ENCODE measurements at regions not wholly inside any gene's neighbourhood (a gene's known extent, or its start where the extent isn't known, plus 50 kb on each side); places are given as distances from the start of the nearest gene placed in this dataset.
A peak's percentile ranks its signal among the peaks of the same experiment; 100 is the strongest.

DNA sequence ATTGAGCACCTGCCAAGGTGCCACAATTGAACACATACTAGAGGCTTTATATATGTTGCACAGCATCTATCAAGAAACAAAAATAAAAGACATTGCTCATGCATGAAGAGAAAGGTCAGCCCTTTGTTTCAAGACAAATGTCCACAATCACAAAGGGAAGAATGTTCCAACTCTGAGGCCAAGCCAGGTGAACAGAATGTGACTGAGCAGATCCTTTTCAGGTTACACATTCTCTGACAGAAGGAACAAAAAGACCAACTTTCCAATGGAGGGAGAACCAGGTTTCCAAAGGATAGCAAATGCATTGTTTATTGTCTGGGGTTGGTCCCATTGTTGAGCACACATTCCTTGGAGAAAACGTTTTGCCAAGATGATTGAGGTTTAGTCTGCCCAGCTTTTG lies 50.2 kb upstream of the FAM174B start:
- Histone ChIP-seq H3K4me3 (ENCODE audit: low read length) (no peak overlapping the region), H3K9me3 (ENCODE audit: control insufficient read depth, low read length) (no peaks in the 10 kb centered on the region), H3K9ac (ENCODE audit: low read length) (no peak overlapping the region), H3K36me3 (ENCODE audit: control insufficient read depth, insufficient read depth, low read length, severe bottlenecking) (no peaks in the 10 kb centered on the region), H3K4me1 (ENCODE audit: control insufficient read depth, insufficient read depth, low read length) (no peaks in the 10 kb centered on the region), H3K27me3 (replicated peaks; ENCODE audit: control insufficient read depth, insufficient read depth, low read length) (no peaks in the 10 kb centered on the region)
- DNase-seq (ENCODE audit: low read depth) = no peak

DNA sequence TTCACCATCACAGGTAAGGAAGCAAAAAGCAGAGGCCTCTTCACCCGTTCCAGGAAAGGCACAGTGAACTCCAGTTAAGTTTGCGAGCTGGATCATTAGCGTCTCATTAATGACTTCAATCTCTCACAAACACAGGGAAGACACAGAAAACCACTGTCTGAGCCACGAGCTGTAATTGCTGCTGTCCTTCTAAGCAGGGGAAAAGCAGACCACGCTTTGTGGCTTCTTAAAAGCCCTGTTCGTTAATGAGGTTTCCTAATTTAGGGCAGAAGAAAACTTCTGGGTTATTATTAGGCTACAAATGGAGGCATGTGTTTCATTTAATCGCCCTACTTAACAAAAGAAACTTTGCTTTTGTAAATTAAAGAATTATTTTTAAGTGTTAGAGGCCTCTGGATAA lies 50.6 kb upstream of the FAM174B start:
- Histone ChIP-seq H3K9ac (ENCODE audit: low read length) (no peak overlapping the region), H3K4me3 (ENCODE audit: low read length) (no peak overlapping the region), H3K27me3 (replicated peaks; ENCODE audit: control insufficient read depth, insufficient read depth, low read length) (no peaks in the 10 kb centered on the region), H3K9me3 (ENCODE audit: control insufficient read depth, low read length) (no peaks in the 10 kb centered on the region), H3K4me1 (ENCODE audit: control insufficient read depth, insufficient read depth, low read length) (no peaks in the 10 kb centered on the region), H3K36me3 (ENCODE audit: control insufficient read depth, insufficient read depth, low read length, severe bottlenecking) (no peaks in the 10 kb centered on the region)
- no peak for DNase-seq (ENCODE audit: low read depth)

- H3K36me3 ChIP-seq (ENCODE audit: control insufficient read depth, insufficient read depth, low read length, severe bottlenecking) = no peaks in the 10 kb centered on the region
- no peak for DNase-seq (ENCODE audit: low read depth)
- no peaks in the 10 kb centered on the region for H3K27me3 ChIP-seq (replicated peaks; ENCODE audit: control insufficient read depth, insufficient read depth, low read length)
- no peak overlapping the region for H3K9ac ChIP-seq (ENCODE audit: low read length)
- H3K4me1 ChIP-seq (ENCODE audit: control insufficient read depth, insufficient read depth, low read length) = no peaks in the 10 kb centered on the region
- H3K4me3 ChIP-seq (ENCODE audit: low read length) = no peak overlapping the region
- H3K9me3 ChIP-seq (ENCODE audit: control insufficient read depth, low read length) = no peaks in the 10 kb centered on the region
Observed at GRCh38 chr15:92707880-92708551, 52.4 kb upstream of the FAM174B start.

GRCh38 chr15:92708635-92709034 lies 53.1 kb upstream of the FAM174B start:
- Histone ChIP-seq H3K9me3 (ENCODE audit: control insufficient read depth, low read length) (no peaks in the 10 kb centered on the region), H3K9ac (ENCODE audit: low read length) (no peak overlapping the region), H3K36me3 (ENCODE audit: control insufficient read depth, insufficient read depth, low read length, severe bottlenecking) (no peaks in the 10 kb centered on the region), H3K4me3 (ENCODE audit: low read length) (no peak overlapping the region), H3K4me1 (ENCODE audit: control insufficient read depth, insufficient read depth, low read length) (no peaks in the 10 kb centered on the region), H3K27me3 (replicated peaks; ENCODE audit: control insufficient read depth, insufficient read depth, low read length) (no peaks in the 10 kb centered on the region)
- no peak for DNase-seq (ENCODE audit: low read depth)

DNA sequence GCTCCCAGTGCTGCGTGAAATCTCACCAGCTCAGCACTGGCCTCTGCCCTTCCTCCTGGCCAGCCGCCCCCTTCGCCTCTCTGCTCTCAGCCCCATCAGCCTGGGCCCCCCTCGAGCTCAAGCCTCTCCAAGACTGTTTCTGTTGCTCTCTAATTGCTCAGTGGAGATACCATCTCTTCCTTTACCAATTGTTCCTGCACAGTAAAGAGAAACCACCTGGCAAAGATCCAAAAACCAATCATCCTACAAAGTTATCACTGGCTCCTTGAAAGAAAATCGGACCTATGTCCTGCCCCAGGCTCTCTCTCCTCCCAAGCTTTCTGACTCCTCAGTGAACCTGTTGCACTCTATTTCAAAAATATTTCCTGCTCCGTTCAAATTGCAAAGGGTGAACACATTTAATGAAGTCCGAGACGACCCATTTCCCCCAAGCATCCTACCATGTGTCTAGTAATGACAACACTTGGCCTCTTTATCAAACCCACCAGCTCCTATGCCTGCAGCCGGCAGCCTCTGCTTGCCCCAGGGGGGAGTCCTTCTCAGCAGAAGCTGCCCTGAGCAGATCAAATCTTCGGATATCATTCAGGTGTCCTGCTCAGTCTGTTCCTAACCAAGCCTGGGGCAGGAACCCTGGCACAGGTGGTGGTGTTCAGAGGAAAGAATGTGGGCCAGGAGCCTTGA lies 53.7 kb upstream of the FAM174B start:
- DNase-seq (ENCODE audit: low read depth) = no peak
- H3K9ac ChIP-seq (ENCODE audit: low read length) = no peak overlapping the region

DNA sequence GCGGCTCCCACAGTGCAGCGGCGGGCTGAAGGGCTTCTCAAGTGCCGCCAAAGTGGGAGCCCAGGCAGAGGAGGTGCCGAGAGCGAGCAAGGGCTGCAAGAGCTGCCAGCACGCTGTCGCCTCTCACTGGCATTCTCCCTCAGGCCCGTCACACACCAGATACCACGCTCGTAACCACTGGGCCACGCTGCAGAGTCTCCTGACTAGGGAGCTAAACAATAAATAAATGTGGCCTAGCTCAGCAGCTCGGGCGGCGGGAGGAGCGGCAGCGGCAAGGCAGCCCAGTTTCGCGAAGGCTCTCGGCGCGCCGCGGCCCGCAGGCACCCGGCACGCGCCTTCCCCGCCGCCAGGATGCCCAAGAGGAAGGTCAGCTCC lies 55.9 kb upstream of the FAM174B start:
- Histone ChIP-seq H3K4me3 (ENCODE audit: low read length) (no peak overlapping the region), H3K9ac (ENCODE audit: low read length) (no peak overlapping the region), H3K9me3 (ENCODE audit: control insufficient read depth, low read length) (no peaks in the 10 kb centered on the region), H3K27me3 (replicated peaks; ENCODE audit: control insufficient read depth, insufficient read depth, low read length) (no peaks in the 10 kb centered on the region), H3K4me1 (ENCODE audit: control insufficient read depth, insufficient read depth, low read length) (no peaks in the 10 kb centered on the region), H3K36me3 (ENCODE audit: control insufficient read depth, insufficient read depth, low read length, severe bottlenecking) (no peaks in the 10 kb centered on the region)
- DNase-seq (ENCODE audit: low read depth) = no peak

More for the DNA sequence above, 53.7 kb upstream of the FAM174B start:
- H3K4me1 ChIP-seq (ENCODE audit: control insufficient read depth, insufficient read depth, low read length) = no peaks in the 10 kb centered on the region
- H3K27me3 ChIP-seq (replicated peaks; ENCODE audit: control insufficient read depth, insufficient read depth, low read length) = no peaks in the 10 kb centered on the region
- no peaks in the 10 kb centered on the region for H3K36me3 ChIP-seq (ENCODE audit: control insufficient read depth, insufficient read depth, low read length, severe bottlenecking)
- no peaks in the 10 kb centered on the region for H3K9me3 ChIP-seq (ENCODE audit: control insufficient read depth, low read length)
- no peak overlapping the region for H3K4me3 ChIP-seq (ENCODE audit: low read length)

DNA sequence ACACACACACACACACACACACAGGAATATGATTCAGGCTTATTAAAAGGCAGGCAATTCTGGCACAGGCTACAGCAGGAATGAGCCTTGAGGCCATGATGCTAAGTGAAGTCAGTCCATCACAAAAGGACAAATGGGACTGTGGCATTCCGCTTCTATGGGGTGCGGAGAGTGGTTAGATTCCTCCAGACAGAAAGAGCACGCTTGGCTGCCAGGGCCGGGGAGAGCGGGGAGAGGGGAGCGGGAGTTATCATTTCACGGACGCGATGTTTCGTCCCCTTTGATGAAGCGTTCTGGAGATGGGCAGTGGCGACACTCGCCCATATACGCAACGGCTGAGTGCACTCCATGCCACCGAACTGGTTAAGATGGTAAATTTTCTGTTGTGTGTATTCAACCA lies 58.5 kb upstream of the FAM174B start:
- peaks cover 6% of the 10 kb centered on the region for H3K4me1 ChIP-seq (ENCODE audit: control insufficient read depth, insufficient read depth, low read length)
- H3K4me3 ChIP-seq (ENCODE audit: low read length) = peak overlapping the region; percentile 80
- H3K9me3 ChIP-seq (ENCODE audit: control insufficient read depth, low read length) = peaks cover 10% of the 10 kb centered on the region
- peak; percentile 66 for DNase-seq (ENCODE audit: low read depth)
- H3K36me3 ChIP-seq (ENCODE audit: control insufficient read depth, insufficient read depth, low read length, severe bottlenecking) = no peaks in the 10 kb centered on the region
- H3K9ac ChIP-seq (ENCODE audit: low read length) = peak overlapping the region; percentile 75
- H3K27me3 ChIP-seq (replicated peaks; ENCODE audit: control insufficient read depth, insufficient read depth, low read length) = no peaks in the 10 kb centered on the region

DNA sequence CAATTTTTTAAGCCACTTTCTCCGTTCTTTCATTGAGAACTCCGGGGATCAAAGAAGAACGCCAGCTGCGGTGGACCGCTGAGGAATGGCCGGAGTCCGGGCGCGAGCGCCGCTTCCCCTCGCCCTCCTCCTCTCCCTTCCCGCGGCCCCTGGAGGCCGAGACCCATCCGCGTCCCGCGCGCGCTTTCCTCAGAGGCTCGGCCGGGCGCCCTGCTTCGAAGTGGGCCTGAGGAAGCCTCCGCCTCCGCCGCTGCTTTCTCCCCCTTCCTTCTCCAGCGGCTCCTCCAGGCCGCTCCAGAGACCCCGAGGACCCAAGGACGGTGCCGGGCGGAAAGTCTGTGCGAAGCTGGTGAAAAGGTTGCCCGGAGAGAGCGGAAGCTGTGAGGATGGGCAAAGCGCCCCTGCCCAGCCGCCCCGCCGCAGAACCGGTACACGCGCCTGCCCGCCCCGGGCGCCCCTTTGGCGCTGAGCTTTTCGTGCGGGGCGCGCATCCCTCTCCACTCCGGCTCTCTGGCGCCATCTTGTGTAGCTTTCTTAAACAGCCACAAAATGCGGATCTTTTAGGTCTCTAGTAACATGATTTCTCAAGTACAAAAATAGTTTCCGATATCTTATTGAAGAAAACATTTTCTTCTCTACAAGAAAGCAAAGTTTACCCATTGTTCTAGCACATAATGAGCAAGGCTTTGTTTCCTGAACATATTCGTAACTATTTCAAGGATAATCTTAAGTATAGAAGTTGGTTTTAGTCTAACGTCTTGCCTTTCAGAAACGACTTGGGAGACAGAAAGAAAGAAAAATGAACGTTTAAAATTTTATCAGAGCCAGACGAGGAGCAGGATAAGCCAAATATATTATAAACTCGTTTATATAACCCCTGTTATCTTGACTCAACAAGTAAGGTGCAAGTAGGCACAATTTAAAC lies 59.2 kb upstream of the FAM174B start:
- peaks cover 10% of the 10 kb centered on the region for H3K9me3 ChIP-seq (ENCODE audit: control insufficient read depth, low read length)

DNA sequence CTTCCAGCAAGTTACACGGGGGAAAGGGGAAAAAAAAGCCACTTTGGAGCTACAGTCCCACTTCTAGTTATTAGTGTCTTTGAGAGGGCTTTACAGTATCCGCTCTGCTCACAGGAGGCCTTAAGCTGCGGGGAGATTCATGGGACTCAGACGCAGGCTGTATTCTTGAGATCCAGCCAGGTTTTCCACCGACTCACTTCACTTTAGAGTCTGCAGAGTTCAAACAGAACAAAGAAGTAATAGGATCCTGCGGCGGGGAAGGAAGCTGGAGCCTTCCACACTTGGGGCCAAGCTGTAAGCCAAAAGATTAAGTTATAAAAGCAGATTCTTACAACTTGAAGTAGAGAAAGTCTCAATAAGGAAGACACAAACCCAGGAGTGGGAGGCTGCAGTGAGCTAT lies 60.2 kb upstream of the FAM174B start:
- peak; percentile 68 for DNase-seq (ENCODE audit: low read depth)
- Histone ChIP-seq H3K4me3 (ENCODE audit: low read length) (no peak overlapping the region), H3K4me1 (ENCODE audit: control insufficient read depth, insufficient read depth, low read length) (peaks cover 11% of the 10 kb centered on the region), H3K36me3 (ENCODE audit: control insufficient read depth, insufficient read depth, low read length, severe bottlenecking) (no peaks in the 10 kb centered on the region), H3K9me3 (ENCODE audit: control insufficient read depth, low read length) (peaks cover 10% of the 10 kb centered on the region), H3K27me3 (replicated peaks; ENCODE audit: control insufficient read depth, insufficient read depth, low read length) (no peaks in the 10 kb centered on the region), H3K9ac (ENCODE audit: low read length) (no peak overlapping the region)

More for the DNA sequence above, 59.2 kb upstream of the FAM174B start:
- peak overlapping the region; percentile 80 for H3K4me3 ChIP-seq (ENCODE audit: low read length)
- H3K9ac ChIP-seq (ENCODE audit: low read length) = peak overlapping the region; percentile 75
- DNase-seq (ENCODE audit: low read depth) = peak; percentile 96
- H3K36me3 ChIP-seq (ENCODE audit: control insufficient read depth, insufficient read depth, low read length, severe bottlenecking) = no peaks in the 10 kb centered on the region
- no peaks in the 10 kb centered on the region for H3K27me3 ChIP-seq (replicated peaks; ENCODE audit: control insufficient read depth, insufficient read depth, low read length)
- peaks cover 11% of the 10 kb centered on the region for H3K4me1 ChIP-seq (ENCODE audit: control insufficient read depth, insufficient read depth, low read length)

GRCh38 chr15:92719021-92719420 lies 63.4 kb upstream of the FAM174B start:
- Histone ChIP-seq H3K27me3 (replicated peaks; ENCODE audit: control insufficient read depth, insufficient read depth, low read length) (no peaks in the 10 kb centered on the region), H3K36me3 (ENCODE audit: control insufficient read depth, insufficient read depth, low read length, severe bottlenecking) (no peaks in the 10 kb centered on the region), H3K4me3 (ENCODE audit: low read length) (no peak overlapping the region), H3K9me3 (ENCODE audit: control insufficient read depth, low read length) (peaks cover 10% of the 10 kb centered on the region), H3K4me1 (ENCODE audit: control insufficient read depth, insufficient read depth, low read length) (peaks cover 11% of the 10 kb centered on the region), H3K9ac (ENCODE audit: low read length) (no peak overlapping the region)
- DNase-seq (ENCODE audit: low read depth) = peak; percentile 34

- no peaks in the 10 kb centered on the region for H3K9me3 ChIP-seq (ENCODE audit: control insufficient read depth, low read length)
Observed at GRCh38 chr15:92724144-92724543, 68.6 kb upstream of the FAM174B start.

More at GRCh38 chr15:92724144-92724543, 68.6 kb upstream of the FAM174B start:
- H3K27me3 ChIP-seq (replicated peaks; ENCODE audit: control insufficient read depth, insufficient read depth, low read length) = no peaks in the 10 kb centered on the region
- H3K4me3 ChIP-seq (ENCODE audit: low read length) = no peak overlapping the region
- H3K9ac ChIP-seq (ENCODE audit: low read length) = no peak overlapping the region
- no peak for DNase-seq (ENCODE audit: low read depth)
- H3K36me3 ChIP-seq (ENCODE audit: control insufficient read depth, insufficient read depth, low read length, severe bottlenecking) = no peaks in the 10 kb centered on the region
- peaks cover 12% of the 10 kb centered on the region for H3K4me1 ChIP-seq (ENCODE audit: control insufficient read depth, insufficient read depth, low read length)

Data from adipocyte (in vitro differentiated cells).